GM12878 (cell line): ENCODE measurements at regions not wholly inside any gene's neighbourhood (a gene's known extent, or its start where the extent isn't known, plus 50 kb on each side); places are given as distances from the start of the nearest gene placed in this dataset.

Experiments
- ATAC-seq: fragments of 200-7000 bp; cut with Tn5 transposase; 3 replicates; pipeline ENCODE4 v1.9.1; 2020; ENCODE audit warnings: mild to moderate bottlenecking, moderate library complexity
- BruUV-seq: library from RNA; stranded (reverse); fragments of 400-500 nt; replicated peaks from 2 replicates; lab custom pipeline; 2021; lab: Mats Ljungman, UMichigan
- CTCF ChIA-PET: fragments of 300-600 bp; sonication (Branson Sonifier 250); formaldehyde crosslinking; extraction: SDS; loops from one replicate; lab custom pipeline; 2021; ENCODE audit warnings: inconsistent platforms; lab: Yijun Ruan, JAX
- POLR2A ChIA-PET: fragments of 350-600 bp; formaldehyde crosslinking; extraction: SDS; loops from one replicate; lab custom pipeline; 2021; ENCODE audit warnings: inconsistent platforms; lab: Charles Lee
- RAD21 ChIA-PET: fragments of 300-600 bp; sonication (Branson Sonifier 250); formaldehyde crosslinking; loops from one replicate; lab custom pipeline; 2023; ENCODE audit warnings: antibody characterized with exemption; ENCODE audit not compliant: unreplicated experiment; lab: Charles Lee
- SMC1A ChIA-PET: fragments of 300-600 bp; sonication (Branson Sonifier 250); formaldehyde crosslinking; loops from one replicate; lab custom pipeline; 2023; ENCODE audit not compliant: unreplicated experiment, uncharacterized antibody; lab: Charles Lee
- DNase-seq: peaks from one replicate; pipeline ENCODE4 v3.0.0-alpha.2; 2011; ENCODE audit warnings: low read depth, low spot score
- FAIRE-seq: peaks from 3 replicates; lab custom pipeline; 2011; peaks lifted over from hg19 to GRCh38; lab: Jason Lieb, UNC
- H2AFZ ChIP-seq: 2 replicates; pipeline ENCODE4 v1.6.0; 2011; ENCODE audit warnings: low read depth, low read length, control low read depth; ENCODE audit not compliant: control insufficient read depth
- H3K27ac ChIP-seq: 2 replicates; pipeline ENCODE4 v1.5.1; 2011; ENCODE audit warnings: control low read depth; ENCODE audit not compliant: control insufficient read depth, insufficient read depth
- H3K27me3 ChIP-seq, 2 experiments: replicated peaks in 1 of 2; 2 replicates each; pipeline versions ENCODE4 v1.6.0 to v1.6.1; 2011; ENCODE audit warnings: low read length in 1 of 2; ENCODE audit not compliant: control insufficient read depth in 2 of 2, insufficient read depth in 2 of 2
- H3K36me3 ChIP-seq, 2 experiments: 2 replicates each; pipeline ENCODE4 v1.5.1; 2011; ENCODE audit warnings: low read length in 1 of 2; ENCODE audit not compliant: control insufficient read depth in 2 of 2, insufficient read depth in 2 of 2
- H3K4me1 ChIP-seq: 2 replicates; pipeline ENCODE4 v1.6.1; 2011; ENCODE audit warnings: mild to moderate bottlenecking, low read length, moderate library complexity, mixed read lengths; ENCODE audit not compliant: control insufficient read depth, insufficient read depth
- H3K4me2 ChIP-seq: 2 replicates; pipeline ENCODE4 v1.6.0; 2011; ENCODE audit warnings: control low read depth; ENCODE audit not compliant: control insufficient read depth, insufficient read depth
- H3K4me3 ChIP-seq: fragments of 200-600 bp; sonication (generic); 2 replicates; pipeline ENCODE4 v1.5.1; 2016
- H3K79me2 ChIP-seq: 2 replicates; pipeline ENCODE4 v1.6.0; 2011; ENCODE audit warnings: low read length; ENCODE audit not compliant: control insufficient read depth, insufficient read depth
- H3K9ac ChIP-seq: 2 replicates; pipeline ENCODE4 v1.8.0; 2011; ENCODE audit warnings: low read length, control low read depth, mixed read lengths; ENCODE audit not compliant: control insufficient read depth, insufficient read depth
- H3K9me3 ChIP-seq: replicated peaks from 3 replicates; pipeline ENCODE4 v1.5.1; 2011; ENCODE audit warnings: mild to moderate bottlenecking, low read length; ENCODE audit not compliant: control insufficient read depth, insufficient read depth
- H4K20me1 ChIP-seq: 2 replicates; pipeline ENCODE4 v1.6.0; 2011; ENCODE audit not compliant: control insufficient read depth, insufficient read depth
- ATF7 ChIP-seq: fragments of 450-650 bp; IDR thresholded peaks from 2 replicates; pipeline ENCODE4 v1.6.1; 2016; ENCODE audit warnings: low read depth, mild to moderate bottlenecking
- CHD1 ChIP-seq: IDR thresholded peaks from 2 replicates; pipeline ENCODE4 v1.6.1; 2012; ENCODE audit warnings: low read depth, low read length, improper control_type of control experiment
- HDAC2 ChIP-seq: fragments of 200-600 bp; sonication (generic); IDR thresholded peaks from 2 replicates; pipeline ENCODE4 v1.6.1; 2017
- MTA3 ChIP-seq: IDR thresholded peaks from 2 replicates; pipeline ENCODE4 v1.6.1; 2012; ENCODE audit warnings: low read length, inconsistent platforms, borderline replicate concordance
- WGBS: methylation state at CpG from one replicate; pipeline ENCODE4 v1.1.6; 2016; ENCODE audit warnings: low lambda C conversion rate; ENCODE audit not compliant: insufficient replicate concordance, insufficient coverage; ENCODE audit errors: missing lambda C conversion rate; 5-methylcytosine and 5-hydroxymethylcytosine counted together
- in situ Hi-C: fragments of 300-500 bp; cut with MboI; formaldehyde crosslinking; loops from 9 replicates; pipeline ENCODE4 v1.14.3; 2018; ENCODE audit warnings: mixed read lengths
- intact Hi-C: fragments of 100-400 bp; cut with micrococcal nuclease; formaldehyde crosslinking; loops from one replicate; pipeline ENCODE4 v1.14.2; 2022; ENCODE audit not compliant: unreplicated experiment
- TF ChIP-seq, protein P1 (sequence below): IDR thresholded peaks from 2 replicates; pipeline ENCODE4 v1.6.1; 2012; ENCODE audit warnings: low read depth, low read length, improper control_type of control experiment
- TF ChIP-seq, protein P2 (sequence below): fragments of 450-650 bp; IDR thresholded peaks from 2 replicates; pipeline ENCODE4 v1.6.1; 2017; ENCODE audit warnings: mild to moderate bottlenecking, moderate library complexity

DNA sequence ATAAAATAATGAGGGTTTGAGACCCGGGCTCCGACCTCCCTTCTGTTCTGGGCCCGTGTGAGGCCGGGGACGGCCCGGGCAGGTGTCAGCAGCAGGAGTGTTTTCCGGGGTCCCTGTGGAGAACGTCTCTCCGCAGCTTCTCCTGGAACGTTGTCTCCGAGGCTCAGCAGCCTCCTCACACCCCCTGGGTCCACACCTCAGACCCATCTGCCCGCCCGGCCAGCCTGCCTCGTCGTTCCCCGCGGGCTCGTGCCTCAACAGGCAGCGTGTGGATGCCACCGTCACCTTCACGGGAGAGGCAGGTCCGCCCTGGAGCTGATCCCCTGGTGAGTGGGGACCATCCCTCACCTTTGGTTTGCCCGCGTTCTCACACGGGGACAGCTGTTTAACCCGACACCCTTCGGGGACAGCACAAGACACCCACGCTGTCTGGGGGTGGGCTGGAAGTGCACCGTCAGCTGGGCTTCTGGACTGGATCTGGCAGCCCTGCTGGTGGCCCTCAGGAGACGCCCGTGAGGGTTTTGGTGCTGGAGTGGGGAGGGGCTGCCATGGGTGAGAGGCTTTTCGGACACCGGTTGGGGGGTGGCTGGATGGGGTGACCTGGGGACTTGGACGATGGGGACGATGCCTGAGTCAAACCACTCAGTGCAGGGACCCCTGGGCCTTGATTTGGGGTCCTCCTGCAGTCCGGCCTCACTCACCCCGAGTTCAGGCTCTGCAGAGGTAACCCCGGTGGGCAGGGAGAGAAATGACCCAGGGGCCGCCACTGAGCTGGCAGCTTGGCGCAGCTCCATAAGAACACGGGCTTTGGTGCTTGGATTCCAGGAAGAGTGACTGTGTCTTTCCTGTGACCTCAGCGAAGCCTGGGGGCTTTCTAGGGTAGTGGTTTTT, 131.7 kb downstream of the DNAJB6 start:
- in situ Hi-C loops (no loop called here), intact Hi-C loops (no loop called here)
- CTCF ChIA-PET = no interaction called here

More for the DNA sequence above, 131.7 kb downstream of the DNAJB6 start:
- Histone ChIP-seq H3K27ac (no peak overlapping the region), H3K79me2 (no peaks in the 10 kb centered on the region), H3K9me3 (peaks cover 3% of the 10 kb centered on the region; the same call in 2 of the 3 replicates), H3K27me3 (no peaks in the 10 kb centered on the region), H3K9ac (no peak overlapping the region)
- no peak for ATAC-seq
- SMC1A ChIA-PET = no interaction called here
- WGBS = 57% methylated on average over 35 of the region's 42 CpGs
- no peak for TF ChIP-seq CHD1
- TF ChIP-seq, protein P1, sequence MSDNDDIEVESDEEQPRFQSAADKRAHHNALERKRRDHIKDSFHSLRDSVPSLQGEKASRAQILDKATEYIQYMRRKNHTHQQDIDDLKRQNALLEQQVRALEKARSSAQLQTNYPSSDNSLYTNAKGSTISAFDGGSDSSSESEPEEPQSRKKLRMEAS = no peak
- TF ChIP-seq MTA3 = no peak
- no peak for TF ChIP-seq HDAC2
- TF ChIP-seq, protein P2, sequence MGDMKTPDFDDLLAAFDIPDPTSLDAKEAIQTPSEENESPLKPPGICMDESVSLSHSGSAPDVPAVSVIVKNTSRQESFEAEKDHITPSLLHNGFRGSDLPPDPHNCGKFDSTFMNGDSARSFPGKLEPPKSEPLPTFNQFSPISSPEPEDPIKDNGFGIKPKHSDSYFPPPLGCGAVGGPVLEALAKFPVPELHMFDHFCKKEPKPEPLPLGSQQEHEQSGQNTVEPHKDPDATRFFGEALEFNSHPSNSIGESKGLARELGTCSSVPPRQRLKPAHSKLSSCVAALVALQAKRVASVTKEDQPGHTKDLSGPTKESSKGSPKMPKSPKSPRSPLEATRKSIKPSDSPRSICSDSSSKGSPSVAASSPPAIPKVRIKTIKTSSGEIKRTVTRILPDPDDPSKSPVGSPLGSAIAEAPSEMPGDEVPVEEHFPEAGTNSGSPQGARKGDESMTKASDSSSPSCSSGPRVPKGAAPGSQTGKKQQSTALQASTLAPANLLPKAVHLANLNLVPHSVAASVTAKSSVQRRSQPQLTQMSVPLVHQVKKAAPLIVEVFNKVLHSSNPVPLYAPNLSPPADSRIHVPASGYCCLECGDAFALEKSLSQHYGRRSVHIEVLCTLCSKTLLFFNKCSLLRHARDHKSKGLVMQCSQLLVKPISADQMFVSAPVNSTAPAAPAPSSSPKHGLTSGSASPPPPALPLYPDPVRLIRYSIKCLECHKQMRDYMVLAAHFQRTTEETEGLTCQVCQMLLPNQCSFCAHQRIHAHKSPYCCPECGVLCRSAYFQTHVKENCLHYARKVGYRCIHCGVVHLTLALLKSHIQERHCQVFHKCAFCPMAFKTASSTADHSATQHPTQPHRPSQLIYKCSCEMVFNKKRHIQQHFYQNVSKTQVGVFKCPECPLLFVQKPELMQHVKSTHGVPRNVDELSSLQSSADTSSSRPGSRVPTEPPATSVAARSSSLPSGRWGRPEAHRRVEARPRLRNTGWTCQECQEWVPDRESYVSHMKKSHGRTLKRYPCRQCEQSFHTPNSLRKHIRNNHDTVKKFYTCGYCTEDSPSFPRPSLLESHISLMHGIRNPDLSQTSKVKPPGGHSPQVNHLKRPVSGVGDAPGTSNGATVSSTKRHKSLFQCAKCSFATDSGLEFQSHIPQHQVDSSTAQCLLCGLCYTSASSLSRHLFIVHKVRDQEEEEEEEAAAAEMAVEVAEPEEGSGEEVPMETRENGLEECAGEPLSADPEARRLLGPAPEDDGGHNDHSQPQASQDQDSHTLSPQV = no peak
- TF ChIP-seq ATF7 = no peak
- TF ChIP-seq, all 136 proteins: peak for 0
- no TSS peak for BruUV-seq
- ChIA-PET POLR2A (no interaction called here), RAD21 (no interaction called here)
- Histone ChIP-seq H2AFZ (no peak overlapping the region), H3K4me1 (no peaks in the 10 kb centered on the region), H3K36me3 (no peaks in the 10 kb centered on the region), H3K4me2 (no peak overlapping the region), H4K20me1 (no peaks in the 10 kb centered on the region), H3K4me3 (no peak overlapping the region)
- no peak for FAIRE-seq
- DNase-seq = no peak
